ENCODE measurements at regions not wholly inside any gene's neighbourhood (a gene's known extent, or its start where the extent isn't known, plus 50 kb on each side); places are given as distances from the start of the nearest gene placed in this dataset.

- TF ChIP-seq POLR2AphosphoS5 (IDR thresholded peaks at IDR 0.05; ENCODE audit: insufficient read depth, low read depth, low read length) (no peak), MYC (IDR thresholded peaks at IDR 0.05; ENCODE audit: low read depth, low read length) (no peak), FOS (IDR thresholded peaks at IDR 0.05; ENCODE audit: borderline replicate concordance, insufficient read depth, low read length) (no peak), EZH2 (IDR thresholded peaks at IDR 0.05; ENCODE audit: borderline replicate concordance, low read depth, low read length, severe bottlenecking) (no peak), GATA2 (IDR thresholded peaks at IDR 0.05; ENCODE audit: insufficient read depth, insufficient read length, low read depth, low read length) (no peak), POLR2A (IDR thresholded peaks at IDR 0.05; ENCODE audit: low read depth, low read length) (no peak), JUN (IDR thresholded peaks at IDR 0.05; ENCODE audit: borderline replicate concordance, insufficient read depth, insufficient read length, low read depth) (no peak), MAX (IDR thresholded peaks at IDR 0.05; ENCODE audit: insufficient read depth, insufficient read length) (no peak)
- TF ChIP-seq, protein P1, sequence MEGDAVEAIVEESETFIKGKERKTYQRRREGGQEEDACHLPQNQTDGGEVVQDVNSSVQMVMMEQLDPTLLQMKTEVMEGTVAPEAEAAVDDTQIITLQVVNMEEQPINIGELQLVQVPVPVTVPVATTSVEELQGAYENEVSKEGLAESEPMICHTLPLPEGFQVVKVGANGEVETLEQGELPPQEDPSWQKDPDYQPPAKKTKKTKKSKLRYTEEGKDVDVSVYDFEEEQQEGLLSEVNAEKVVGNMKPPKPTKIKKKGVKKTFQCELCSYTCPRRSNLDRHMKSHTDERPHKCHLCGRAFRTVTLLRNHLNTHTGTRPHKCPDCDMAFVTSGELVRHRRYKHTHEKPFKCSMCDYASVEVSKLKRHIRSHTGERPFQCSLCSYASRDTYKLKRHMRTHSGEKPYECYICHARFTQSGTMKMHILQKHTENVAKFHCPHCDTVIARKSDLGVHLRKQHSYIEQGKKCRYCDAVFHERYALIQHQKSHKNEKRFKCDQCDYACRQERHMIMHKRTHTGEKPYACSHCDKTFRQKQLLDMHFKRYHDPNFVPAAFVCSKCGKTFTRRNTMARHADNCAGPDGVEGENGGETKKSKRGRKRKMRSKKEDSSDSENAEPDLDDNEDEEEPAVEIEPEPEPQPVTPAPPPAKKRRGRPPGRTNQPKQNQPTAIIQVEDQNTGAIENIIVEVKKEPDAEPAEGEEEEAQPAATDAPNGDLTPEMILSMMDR (IDR thresholded peaks at IDR 0.05; ENCODE audit: extremely low read depth in 1 of 2, insufficient read depth in 1 of 2, low read depth in 1 of 2, low read length in 2 of 2) = no peak
- Histone ChIP-seq H3K9ac (replicated peaks; ENCODE audit: extremely low read depth, insufficient read depth, low read length) (no peak overlapping the region), H3K36me3 (ENCODE audit: control insufficient read depth in 2 of 2, extremely low read depth in 1 of 2, insufficient read depth in 2 of 2, low read length in 2 of 2) (no peaks in the 10 kb centered on the region), H3K4me2 (ENCODE audit: insufficient read depth, low read length) (no peak overlapping the region), H3K4me1 (ENCODE audit: control insufficient read depth, extremely low read depth, insufficient read depth, low read length) (no peaks in the 10 kb centered on the region), H3K79me2 (ENCODE audit: control insufficient read depth, insufficient read depth, low read length) (no peaks in the 10 kb centered on the region), H3K9me1 (replicated peaks; ENCODE audit: control insufficient read depth, extremely low read depth, insufficient read depth, low read length) (no peaks in the 10 kb centered on the region), H3K4me3 (replicated peaks in 1 of 3; ENCODE audit: insufficient read depth in 1 of 3, low read depth in 1 of 3, low read length in 3 of 3) (no peak overlapping the region), H3K27ac (ENCODE audit: insufficient read depth, low read depth, low read length) (no peak overlapping the region), H3K9me3 (replicated peaks; ENCODE audit: control insufficient read depth, insufficient read depth, low read length) (no peaks in the 10 kb centered on the region), H3K27me3 (ENCODE audit: control insufficient read depth in 2 of 2, insufficient read depth in 2 of 2, low read length in 2 of 2) (no peaks in the 10 kb centered on the region), H2AFZ (ENCODE audit: low read depth, low read length) (no peak overlapping the region), H4K20me1 (replicated peaks; ENCODE audit: control insufficient read depth, extremely low read depth, insufficient read depth, low read length) (no peaks in the 10 kb centered on the region)
- DNase-seq (ENCODE audit: low read depth, low spot score) (no peak), FAIRE-seq (no peak)
- intact Hi-C loops (cut with micrococcal nuclease) = no loop called here
- ChIA-PET CTCF (no interaction called here), POLR2A (no interaction called here)
- dilution Hi-C loops (cut with MboI; ENCODE audit: extremely low pct_ligation_motif_present, low sequenced_read_pairs) = no loop called here
- no TSS peak for BruUV-seq (replicated peaks)
These were observed 558.8 kb upstream of the ZNF804A start for GRCh38 chr2:184039493-184039892.

Data from endothelial cell of umbilical vein (primary cell).